ENCODE measurements at regions not wholly inside any gene's neighbourhood (a gene's known extent, or its start where the extent isn't known, plus 50 kb on each side); places are given as distances from the start of the nearest gene placed in this dataset.

- TF ChIP-seq NFIC (IDR thresholded peaks at IDR 0.05) (no peak), FOXM1 (IDR thresholded peaks at IDR 0.05; ENCODE audit: borderline replicate concordance, low read depth) (no peak), TEAD4 (IDR thresholded peaks at IDR 0.05) (no peak), ZBTB7A (IDR thresholded peaks at IDR 0.05; ENCODE audit: low read depth) (no peak), EP300 (IDR thresholded peaks at IDR 0.05; ENCODE audit: borderline replicate concordance) (no peak), CREB1 (IDR thresholded peaks at IDR 0.05; ENCODE audit: low read depth) (no peak), TCF12 (IDR thresholded peaks at IDR 0.05; ENCODE audit: low read depth) (no peak), TAF1 (IDR thresholded peaks at IDR 0.05; ENCODE audit: low read depth) (no peak), CEBPB (IDR thresholded peaks at IDR 0.05) (no peak), YY1 (IDR thresholded peaks at IDR 0.05; ENCODE audit: low read depth) (no peak), RAD21 (IDR thresholded peaks at IDR 0.05; ENCODE audit: low read depth) (no peak), EGR1 (IDR thresholded peaks at IDR 0.05) (no peak)
- TF ChIP-seq, protein P1, sequence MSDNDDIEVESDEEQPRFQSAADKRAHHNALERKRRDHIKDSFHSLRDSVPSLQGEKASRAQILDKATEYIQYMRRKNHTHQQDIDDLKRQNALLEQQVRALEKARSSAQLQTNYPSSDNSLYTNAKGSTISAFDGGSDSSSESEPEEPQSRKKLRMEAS (IDR thresholded peaks at IDR 0.05) = no peak
- TF ChIP-seq, protein P2, sequence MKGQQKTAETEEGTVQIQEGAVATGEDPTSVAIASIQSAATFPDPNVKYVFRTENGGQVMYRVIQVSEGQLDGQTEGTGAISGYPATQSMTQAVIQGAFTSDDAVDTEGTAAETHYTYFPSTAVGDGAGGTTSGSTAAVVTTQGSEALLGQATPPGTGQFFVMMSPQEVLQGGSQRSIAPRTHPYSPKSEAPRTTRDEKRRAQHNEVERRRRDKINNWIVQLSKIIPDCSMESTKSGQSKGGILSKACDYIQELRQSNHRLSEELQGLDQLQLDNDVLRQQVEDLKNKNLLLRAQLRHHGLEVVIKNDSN (IDR thresholded peaks at IDR 0.05) = no peak
- TF ChIP-seq, protein P3, sequence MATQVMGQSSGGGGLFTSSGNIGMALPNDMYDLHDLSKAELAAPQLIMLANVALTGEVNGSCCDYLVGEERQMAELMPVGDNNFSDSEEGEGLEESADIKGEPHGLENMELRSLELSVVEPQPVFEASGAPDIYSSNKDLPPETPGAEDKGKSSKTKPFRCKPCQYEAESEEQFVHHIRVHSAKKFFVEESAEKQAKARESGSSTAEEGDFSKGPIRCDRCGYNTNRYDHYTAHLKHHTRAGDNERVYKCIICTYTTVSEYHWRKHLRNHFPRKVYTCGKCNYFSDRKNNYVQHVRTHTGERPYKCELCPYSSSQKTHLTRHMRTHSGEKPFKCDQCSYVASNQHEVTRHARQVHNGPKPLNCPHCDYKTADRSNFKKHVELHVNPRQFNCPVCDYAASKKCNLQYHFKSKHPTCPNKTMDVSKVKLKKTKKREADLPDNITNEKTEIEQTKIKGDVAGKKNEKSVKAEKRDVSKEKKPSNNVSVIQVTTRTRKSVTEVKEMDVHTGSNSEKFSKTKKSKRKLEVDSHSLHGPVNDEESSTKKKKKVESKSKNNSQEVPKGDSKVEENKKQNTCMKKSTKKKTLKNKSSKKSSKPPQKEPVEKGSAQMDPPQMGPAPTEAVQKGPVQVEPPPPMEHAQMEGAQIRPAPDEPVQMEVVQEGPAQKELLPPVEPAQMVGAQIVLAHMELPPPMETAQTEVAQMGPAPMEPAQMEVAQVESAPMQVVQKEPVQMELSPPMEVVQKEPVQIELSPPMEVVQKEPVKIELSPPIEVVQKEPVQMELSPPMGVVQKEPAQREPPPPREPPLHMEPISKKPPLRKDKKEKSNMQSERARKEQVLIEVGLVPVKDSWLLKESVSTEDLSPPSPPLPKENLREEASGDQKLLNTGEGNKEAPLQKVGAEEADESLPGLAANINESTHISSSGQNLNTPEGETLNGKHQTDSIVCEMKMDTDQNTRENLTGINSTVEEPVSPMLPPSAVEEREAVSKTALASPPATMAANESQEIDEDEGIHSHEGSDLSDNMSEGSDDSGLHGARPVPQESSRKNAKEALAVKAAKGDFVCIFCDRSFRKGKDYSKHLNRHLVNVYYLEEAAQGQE (IDR thresholded peaks at IDR 0.05; ENCODE audit: low read depth) = no peak
Measured at GRCh38 chr4:32158961-32159360, 1438.8 kb downstream of the PCDH7 start.

DNA sequence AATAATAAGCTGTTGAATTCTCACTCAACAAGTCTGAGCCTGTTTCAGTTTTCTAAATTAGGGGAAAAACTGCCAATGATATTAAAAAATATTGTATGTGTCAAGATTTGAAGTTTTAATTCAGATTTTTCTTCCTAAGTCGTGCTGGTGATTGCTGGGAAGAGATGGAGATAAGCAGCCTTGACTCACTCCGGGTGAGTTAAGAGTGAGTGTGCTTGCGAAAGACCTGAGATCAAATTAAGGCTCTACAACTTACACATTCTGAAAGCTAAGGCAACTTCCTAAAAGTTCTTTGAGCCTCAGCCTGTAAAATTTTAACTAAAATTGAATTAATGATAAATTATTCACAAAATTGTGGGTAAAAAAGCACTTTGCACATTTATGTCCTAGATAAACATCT is 1441.2 kb downstream of the PCDH7 start:
- TF ChIP-seq CEBPB (IDR thresholded peaks at IDR 0.05) = no peak
- TF ChIP-seq, protein P2 (IDR thresholded peaks at IDR 0.05) = no peak
- TF ChIP-seq TAF1 (IDR thresholded peaks at IDR 0.05; ENCODE audit: low read depth) = no peak
- no peak for TF ChIP-seq EGR1 (IDR thresholded peaks at IDR 0.05)
- TF ChIP-seq, protein P3 (IDR thresholded peaks at IDR 0.05; ENCODE audit: low read depth) = no peak
- TF ChIP-seq CREB1 (IDR thresholded peaks at IDR 0.05; ENCODE audit: low read depth) = no peak
- no peak for TF ChIP-seq TEAD4 (IDR thresholded peaks at IDR 0.05)
- TF ChIP-seq NFIC (IDR thresholded peaks at IDR 0.05) = no peak

GRCh38 chr4:32163125-32163524 is 1443.0 kb downstream of the PCDH7 start:
- TF ChIP-seq CREB1 (IDR thresholded peaks at IDR 0.05; ENCODE audit: low read depth) (no peak), EGR1 (IDR thresholded peaks at IDR 0.05) (no peak), RAD21 (IDR thresholded peaks at IDR 0.05; ENCODE audit: low read depth) (no peak), EP300 (IDR thresholded peaks at IDR 0.05; ENCODE audit: borderline replicate concordance) (no peak), ZBTB7A (IDR thresholded peaks at IDR 0.05; ENCODE audit: low read depth) (no peak), FOXM1 (IDR thresholded peaks at IDR 0.05; ENCODE audit: borderline replicate concordance, low read depth) (no peak), NFIC (IDR thresholded peaks at IDR 0.05) (no peak), YY1 (IDR thresholded peaks at IDR 0.05; ENCODE audit: low read depth) (no peak), TAF1 (IDR thresholded peaks at IDR 0.05; ENCODE audit: low read depth) (no peak), TCF12 (IDR thresholded peaks at IDR 0.05; ENCODE audit: low read depth) (no peak), CEBPB (IDR thresholded peaks at IDR 0.05) (no peak), TEAD4 (IDR thresholded peaks at IDR 0.05) (no peak)
- TF ChIP-seq, protein P2 (IDR thresholded peaks at IDR 0.05) = no peak
- TF ChIP-seq, protein P1 (IDR thresholded peaks at IDR 0.05) = no peak
- TF ChIP-seq, protein P3 (IDR thresholded peaks at IDR 0.05; ENCODE audit: low read depth) = no peak

DNA sequence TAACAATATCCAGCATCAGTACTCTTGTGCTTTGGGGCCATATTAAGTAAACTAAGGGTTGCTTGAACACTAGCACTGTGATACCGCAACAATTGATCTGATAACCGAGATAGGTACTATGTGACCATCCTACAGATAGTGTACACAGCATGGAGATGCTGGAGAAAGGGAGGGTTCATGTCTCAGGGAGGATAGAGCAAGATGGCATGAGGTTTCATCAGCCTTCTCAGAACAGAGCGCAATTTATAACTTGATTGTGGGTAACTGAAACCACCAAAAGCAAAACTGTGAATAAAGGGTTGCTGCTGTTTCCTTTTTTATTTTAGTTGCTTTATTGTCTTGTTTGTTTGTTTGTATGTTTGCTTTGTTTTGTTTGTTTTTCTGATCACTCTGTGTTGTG is 1449.7 kb downstream of the PCDH7 start:
- TF ChIP-seq NFIC (IDR thresholded peaks at IDR 0.05) (no peak), ZBTB7A (IDR thresholded peaks at IDR 0.05; ENCODE audit: low read depth) (no peak), RAD21 (IDR thresholded peaks at IDR 0.05; ENCODE audit: low read depth) (no peak)
